ENCODE measurements at regions not wholly inside any gene's neighbourhood (a gene's known extent, or its start where the extent isn't known, plus 50 kb on each side); places are given as distances from the start of the nearest gene placed in this dataset.

DNA sequence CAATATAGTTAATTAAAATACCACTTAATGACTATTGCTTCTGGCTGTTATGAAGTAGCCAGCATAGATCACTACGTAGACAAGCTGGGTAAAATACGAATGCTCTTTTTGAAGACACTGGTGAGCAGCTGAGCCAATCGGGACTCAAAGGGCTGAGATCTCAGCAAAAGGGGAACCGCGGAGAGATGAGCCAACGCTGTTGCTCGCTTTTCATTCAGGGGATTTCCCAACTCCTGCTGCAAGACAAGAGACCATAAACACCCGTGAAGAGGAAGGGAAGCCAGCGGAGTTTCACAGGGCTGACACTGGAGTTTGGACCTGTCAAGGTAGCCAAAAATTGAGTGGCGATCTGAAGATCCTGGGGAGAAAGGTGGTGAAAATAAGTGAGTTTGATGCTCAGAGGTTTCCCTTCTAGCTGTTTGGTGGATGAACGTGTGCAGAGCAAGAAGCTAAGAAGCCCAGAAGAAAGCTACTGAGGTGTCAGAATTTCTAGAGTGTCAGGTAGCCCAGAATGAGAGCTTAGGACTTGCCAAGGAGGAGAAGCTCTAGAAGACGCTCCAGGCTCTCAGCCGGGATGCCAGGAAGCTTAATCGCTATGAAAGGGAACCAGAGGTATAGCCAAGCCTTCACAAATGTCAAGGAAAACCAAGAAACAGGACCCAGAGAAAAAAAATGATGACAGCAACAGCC lies 79.6 kb upstream of the RNU6ATAC start:
- no peak for DNase-seq (ENCODE audit: low read depth, low spot score)

- DNase-seq (ENCODE audit: low read depth, low spot score) = no peak
Measured at GRCh38 chr9:134245179-134245578, 80.8 kb upstream of the RNU6ATAC start.

DNA sequence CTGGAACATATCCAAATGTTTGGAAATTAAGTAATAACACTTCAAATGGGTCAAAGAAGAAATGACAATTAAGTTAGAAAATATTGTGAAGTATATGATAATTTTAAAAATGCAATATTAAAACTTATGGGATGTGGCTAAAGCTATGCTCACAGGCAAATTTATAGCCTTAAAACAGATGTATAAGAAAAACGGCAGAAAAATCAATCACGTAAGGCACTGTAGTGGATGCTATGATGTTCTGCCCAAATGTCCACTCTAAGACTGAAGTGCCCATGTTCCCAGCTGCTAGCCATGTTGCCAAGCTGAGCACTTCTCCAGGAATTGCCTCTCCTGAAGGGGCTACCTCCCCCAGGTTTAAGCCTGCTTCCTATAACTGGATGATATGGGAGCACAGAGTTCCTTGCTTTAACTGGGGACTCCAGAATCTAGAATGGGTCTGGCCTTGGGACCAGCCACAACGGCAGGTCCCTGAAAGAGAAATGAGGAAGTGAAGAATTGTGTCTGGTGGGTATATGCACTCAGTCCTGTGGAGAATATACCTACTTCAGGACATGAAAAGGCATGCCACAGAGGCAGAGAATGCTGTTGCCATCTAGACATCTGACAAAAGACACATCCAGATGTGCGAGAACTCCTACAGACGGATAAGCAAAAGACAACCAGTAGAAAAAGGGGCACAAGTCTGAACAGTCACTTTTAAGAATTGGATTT lies 78.2 kb upstream of the RXRA start:
- no peak for DNase-seq (ENCODE audit: low read depth, low spot score)

DNA sequence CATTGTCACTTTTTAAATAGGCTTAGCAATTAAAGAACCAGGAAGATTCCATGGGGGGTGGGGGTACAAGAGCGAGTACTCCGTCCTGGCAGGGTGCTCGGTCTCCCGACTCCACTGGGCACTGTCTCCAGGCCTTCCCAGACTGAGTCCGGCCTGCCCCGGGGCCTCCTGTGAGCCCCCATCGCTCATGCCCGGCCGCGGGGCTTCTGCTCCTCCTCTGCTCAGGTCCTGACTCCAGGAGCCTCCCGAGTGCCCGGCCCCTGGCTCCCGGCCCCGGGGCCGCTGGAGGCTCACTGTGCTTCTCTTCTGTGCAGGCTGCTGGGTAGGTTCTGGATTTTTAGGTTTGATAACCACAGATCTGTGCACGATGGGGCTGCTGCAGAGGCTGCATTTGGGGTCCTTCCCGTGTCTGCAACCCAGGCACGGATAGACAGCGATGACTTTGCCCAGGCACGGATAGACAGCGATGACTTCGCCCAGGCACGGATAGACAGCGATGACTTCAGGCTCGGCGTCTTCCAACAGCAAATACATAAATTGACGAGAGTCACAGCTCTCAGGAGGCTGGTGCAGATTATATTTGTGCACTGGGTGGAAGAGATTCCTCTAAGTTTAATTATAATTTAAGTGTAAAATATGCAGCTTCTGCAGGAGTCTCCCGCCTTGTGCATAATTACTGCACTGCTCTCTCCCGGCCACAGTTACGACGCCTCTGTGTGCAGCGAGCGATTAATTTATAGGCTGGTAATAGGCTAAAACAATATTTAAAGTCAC lies 74.8 kb upstream of the RXRA start:
- no peak for DNase-seq (ENCODE audit: low read depth, low spot score)

DNA sequence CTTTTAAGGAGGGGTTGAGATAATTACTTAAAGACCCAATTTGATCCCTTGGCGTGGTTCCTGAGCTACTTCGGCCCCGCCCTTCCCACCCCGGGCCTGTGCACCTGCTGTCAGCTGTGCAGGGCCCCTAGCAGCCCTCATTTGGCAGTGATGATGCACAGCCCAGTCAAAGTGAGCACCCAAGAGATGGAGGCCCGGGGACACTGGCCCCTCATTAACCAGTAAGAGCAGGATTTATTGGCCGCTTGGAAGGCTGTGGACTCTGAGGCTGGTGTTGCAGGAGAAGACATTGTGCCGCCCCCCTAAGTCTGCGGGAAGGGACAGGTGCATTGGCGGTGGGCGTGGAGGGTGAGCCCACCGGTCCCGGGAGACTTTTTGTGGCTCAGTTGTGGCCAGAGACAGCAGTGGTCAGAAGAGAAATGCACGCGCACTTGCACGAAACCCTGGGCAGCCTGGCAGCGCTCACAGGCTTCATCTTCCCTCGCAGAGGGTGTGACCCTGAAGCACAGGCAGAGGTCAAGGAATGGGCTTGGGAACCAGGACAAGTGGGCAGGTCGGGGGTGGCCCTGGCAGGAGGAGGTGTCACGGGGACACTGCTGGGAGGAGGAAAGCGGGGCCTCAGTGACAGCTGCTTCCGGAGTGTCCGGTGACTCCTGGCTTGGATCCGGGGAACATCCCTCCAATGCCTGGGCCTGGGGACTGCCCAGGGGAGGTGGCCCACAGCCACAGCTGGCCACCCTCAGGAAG lies 74.0 kb upstream of the RXRA start:
- DNase-seq (ENCODE audit: low read depth, low spot score) = no peak

- no peak for DNase-seq (ENCODE audit: low read depth, low spot score)
Measured at GRCh38 chr9:134253606-134254205, 72.5 kb upstream of the RXRA start.

GRCh38 chr9:134258332-134258731 lies 67.9 kb upstream of the RXRA start:
- DNase-seq (ENCODE audit: low read depth, low spot score) = no peak

DNA sequence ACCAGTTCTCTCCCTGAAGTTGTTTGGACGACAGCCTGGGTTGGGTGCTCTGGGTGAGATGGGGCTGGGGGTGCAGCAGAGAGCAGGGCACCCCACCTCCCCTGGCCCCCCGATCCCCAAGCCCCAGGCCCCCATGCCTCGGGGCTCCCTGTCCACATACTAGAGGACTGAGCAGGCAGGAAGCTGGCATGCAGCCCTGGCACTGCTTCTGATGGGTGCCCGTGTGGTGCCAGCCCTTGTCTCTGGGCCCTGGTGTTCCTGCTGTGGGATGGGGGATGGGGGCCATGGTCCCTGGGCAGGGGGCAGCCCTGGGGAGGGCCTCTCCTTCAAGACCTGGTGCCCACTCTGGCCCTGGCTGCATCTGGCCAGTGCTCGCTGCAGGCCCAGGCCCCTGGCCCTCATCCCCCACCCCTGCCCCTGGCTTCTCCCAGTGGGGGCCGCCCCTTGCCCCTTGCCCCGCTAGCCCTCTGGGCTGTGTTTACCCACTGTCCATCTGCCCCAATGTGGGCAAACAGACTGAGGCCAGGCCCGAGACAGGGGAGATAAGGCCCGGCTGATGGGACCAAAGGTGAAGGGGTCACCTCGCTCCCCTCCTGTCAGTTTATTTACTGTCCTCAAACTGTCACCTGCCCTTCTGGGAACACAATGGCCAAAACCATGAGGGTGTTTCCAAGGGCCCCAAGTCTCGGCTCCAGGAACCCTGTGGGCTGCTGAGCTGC lies 67.3 kb upstream of the RXRA start:
- no peak for DNase-seq (ENCODE audit: low read depth, low spot score)

DNA sequence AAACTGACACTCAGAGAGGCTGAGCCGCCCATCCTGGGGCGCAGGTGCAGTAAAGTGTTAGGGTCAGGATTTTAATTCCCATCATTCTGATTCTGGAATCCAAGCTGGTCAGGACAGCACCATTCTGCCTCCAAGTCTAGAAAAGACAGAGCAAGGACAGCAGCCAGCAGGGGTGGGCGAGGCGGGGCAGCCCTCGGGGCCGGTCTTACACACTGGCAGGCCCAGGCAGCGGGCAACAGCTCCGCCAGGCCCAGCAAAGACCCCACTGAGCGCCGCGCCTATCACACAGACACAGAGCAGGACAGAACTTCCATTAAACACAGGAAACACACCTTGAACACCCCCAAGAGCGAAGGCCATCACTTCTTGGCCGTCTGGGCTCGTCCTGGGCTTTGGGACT lies 66.5 kb upstream of the RXRA start:
- no peak for DNase-seq (ENCODE audit: low read depth, low spot score)

- no peak for DNase-seq (ENCODE audit: low read depth, low spot score)
Measured at GRCh38 chr9:134260801-134261200, 65.5 kb upstream of the RXRA start.

DNA sequence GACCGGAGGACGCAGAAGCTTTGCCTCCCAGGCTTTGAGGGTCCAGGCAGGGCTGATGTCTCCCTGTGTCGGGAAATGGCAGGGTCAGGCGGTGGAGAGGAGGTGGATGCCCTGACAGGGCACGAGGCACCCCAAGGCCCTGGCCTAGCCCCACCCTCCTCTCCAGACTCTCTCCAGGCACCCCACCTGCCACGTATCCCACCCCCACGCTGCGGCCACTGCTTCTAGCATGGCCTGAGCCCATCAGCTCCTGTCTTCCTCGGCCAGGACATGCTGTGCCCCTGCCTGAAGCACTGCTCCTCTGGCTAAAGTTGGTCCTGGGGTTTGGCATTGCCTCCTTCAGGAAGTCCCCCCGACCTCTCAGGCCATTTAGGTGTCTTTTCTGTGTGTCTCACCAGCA lies 64.2 kb upstream of the RXRA start:
- DNase-seq (ENCODE audit: low read depth, low spot score) = no peak

- no peak for DNase-seq (ENCODE audit: low read depth, low spot score)
Measured at GRCh38 chr9:134263596-134263995, 62.7 kb upstream of the RXRA start.

GRCh38 chr9:134264169-134264568 lies 62.1 kb upstream of the RXRA start:
- DNase-seq (ENCODE audit: low read depth, low spot score) = no peak

GRCh38 chr9:134265078-134265477 lies 61.2 kb upstream of the RXRA start:
- no peak for DNase-seq (ENCODE audit: low read depth, low spot score)

GRCh38 chr9:134266418-134266817 lies 59.8 kb upstream of the RXRA start:
- no peak for DNase-seq (ENCODE audit: low read depth, low spot score)

DNA sequence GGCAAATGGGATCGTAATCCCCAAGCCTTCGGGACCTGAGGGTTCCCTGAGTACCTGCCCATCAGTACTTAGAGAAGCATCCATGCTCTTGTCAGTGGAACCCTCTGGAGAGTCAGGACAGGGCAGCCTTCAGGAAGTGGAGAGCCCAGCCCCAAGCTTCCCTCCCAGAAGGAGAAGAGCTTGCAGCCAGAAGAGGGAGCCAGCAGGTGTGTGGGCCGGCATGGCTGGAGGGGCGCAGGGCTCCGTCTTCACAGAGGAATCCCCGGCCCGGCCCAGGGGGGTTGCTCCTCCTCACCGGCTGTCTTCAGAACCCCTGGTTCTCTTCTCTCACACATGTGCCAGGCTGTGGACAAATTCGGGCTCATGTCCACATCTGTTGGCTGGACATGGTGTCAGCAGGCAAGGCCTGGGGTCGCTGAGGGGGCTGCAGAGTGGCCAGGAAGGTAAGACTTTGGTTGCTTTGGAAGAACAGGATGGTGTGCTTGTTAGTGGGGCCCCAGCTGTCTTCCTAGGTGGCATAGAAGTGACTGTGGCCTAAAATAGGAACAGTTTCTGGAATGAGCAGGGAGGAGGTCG lies 58.9 kb upstream of the RXRA start:
- no peak for DNase-seq (ENCODE audit: low read depth, low spot score)

DNA sequence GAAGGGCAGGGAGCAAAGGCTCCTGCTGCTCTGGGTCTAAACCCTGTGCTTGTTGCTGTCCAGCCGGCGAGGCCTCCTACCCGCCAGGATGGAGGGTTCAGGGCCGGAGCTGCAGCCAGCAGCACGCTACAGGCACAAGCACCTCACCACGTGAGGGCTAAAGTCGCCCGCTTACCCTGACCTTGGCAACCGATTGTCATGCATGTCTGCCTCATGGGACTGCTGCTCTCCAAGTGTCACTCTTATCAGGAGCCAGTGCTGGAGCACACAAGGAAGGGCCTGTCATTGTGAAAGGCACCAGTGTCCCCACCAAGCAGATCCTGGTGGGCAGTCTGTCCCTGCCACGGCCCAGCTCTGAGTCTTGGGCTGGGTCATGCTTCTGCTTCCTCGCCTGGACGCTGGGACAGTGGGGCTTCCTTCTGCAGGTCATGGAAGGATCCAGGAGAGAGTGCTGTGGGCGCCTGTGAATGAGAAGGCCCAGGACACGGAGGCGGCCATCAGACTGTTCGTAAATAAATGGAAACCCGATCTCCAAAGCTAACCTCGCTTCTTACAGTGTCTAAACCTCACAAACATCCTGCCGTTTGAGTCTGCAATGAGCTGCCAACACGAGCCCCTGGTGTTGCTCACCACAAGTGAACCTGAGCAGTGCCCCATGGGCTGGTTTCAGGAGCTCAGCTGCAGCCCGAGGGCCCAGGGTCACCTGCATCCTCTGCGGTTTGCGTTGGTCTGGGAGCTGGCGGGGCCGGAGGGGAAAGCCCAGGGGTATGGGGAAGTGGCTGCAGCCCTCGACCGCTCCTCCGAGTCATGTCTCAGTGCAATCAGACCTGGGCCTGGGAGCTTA lies 58.2 kb upstream of the RXRA start:
- peak; percentile 12 for DNase-seq (ENCODE audit: low read depth, low spot score)

GRCh38 chr9:134268747-134269146 lies 57.5 kb upstream of the RXRA start:
- DNase-seq (ENCODE audit: low read depth, low spot score) = no peak
